ENCODE measurements at regions not wholly inside any gene's neighbourhood (a gene's known extent, or its start where the extent isn't known, plus 50 kb on each side); places are given as distances from the start of the nearest gene placed in this dataset.

DNA sequence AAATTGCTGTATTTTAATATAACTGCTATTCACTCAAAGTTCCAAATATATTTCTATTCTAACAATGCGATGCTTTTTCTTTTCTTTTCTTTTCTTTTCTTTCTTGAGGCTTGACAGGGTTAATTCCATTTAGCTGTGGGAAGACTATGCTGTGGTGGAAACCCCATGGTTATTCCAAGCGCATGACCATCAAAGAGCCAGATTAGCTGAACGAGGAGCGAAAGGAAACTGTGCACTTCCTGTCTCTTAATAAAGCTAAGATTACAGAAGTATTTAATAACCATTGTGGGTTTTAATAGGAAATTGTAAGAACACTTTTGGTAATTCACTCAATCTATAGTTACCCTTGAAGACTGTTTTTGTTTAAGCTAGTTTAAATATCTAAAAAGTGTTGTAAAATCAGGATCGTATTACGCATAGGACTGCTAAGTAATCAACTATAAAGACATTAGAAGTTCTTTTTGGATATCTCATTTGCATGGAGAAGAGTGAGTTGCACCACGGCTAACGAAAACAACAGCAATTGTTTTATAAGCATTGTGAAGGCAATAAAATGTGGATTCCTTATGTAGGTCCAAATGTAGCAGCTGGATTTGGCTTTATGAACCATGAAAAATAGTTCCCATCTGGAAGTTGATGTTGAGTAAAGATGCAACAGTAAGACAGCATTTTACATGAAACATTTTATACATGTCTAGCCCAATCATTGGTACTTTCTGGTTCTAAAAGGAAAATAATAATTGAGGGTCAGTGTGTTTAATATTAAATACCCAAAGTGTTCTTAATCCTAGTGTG, 105.4 kb downstream of the ZIC1 start:
- TF ChIP-seq, protein P1, sequence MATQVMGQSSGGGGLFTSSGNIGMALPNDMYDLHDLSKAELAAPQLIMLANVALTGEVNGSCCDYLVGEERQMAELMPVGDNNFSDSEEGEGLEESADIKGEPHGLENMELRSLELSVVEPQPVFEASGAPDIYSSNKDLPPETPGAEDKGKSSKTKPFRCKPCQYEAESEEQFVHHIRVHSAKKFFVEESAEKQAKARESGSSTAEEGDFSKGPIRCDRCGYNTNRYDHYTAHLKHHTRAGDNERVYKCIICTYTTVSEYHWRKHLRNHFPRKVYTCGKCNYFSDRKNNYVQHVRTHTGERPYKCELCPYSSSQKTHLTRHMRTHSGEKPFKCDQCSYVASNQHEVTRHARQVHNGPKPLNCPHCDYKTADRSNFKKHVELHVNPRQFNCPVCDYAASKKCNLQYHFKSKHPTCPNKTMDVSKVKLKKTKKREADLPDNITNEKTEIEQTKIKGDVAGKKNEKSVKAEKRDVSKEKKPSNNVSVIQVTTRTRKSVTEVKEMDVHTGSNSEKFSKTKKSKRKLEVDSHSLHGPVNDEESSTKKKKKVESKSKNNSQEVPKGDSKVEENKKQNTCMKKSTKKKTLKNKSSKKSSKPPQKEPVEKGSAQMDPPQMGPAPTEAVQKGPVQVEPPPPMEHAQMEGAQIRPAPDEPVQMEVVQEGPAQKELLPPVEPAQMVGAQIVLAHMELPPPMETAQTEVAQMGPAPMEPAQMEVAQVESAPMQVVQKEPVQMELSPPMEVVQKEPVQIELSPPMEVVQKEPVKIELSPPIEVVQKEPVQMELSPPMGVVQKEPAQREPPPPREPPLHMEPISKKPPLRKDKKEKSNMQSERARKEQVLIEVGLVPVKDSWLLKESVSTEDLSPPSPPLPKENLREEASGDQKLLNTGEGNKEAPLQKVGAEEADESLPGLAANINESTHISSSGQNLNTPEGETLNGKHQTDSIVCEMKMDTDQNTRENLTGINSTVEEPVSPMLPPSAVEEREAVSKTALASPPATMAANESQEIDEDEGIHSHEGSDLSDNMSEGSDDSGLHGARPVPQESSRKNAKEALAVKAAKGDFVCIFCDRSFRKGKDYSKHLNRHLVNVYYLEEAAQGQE (IDR thresholded peaks at IDR 0.05; ENCODE audit: low read depth) = no peak
- no peak for TF ChIP-seq EP300 (IDR thresholded peaks at IDR 0.05; ENCODE audit: borderline replicate concordance)
- TF ChIP-seq YY1 (IDR thresholded peaks at IDR 0.05; ENCODE audit: low read depth) = no peak
- no peak for TF ChIP-seq ZBTB7A (IDR thresholded peaks at IDR 0.05; ENCODE audit: low read depth)
- no peak for TF ChIP-seq NFIC (IDR thresholded peaks at IDR 0.05)
- TF ChIP-seq MAX (IDR thresholded peaks at IDR 0.05) = no peak
- no peak for TF ChIP-seq CREB1 (IDR thresholded peaks at IDR 0.05; ENCODE audit: low read depth)
- no peak for TF ChIP-seq TAF1 (IDR thresholded peaks at IDR 0.05; ENCODE audit: low read depth)
- TF ChIP-seq TEAD4 (IDR thresholded peaks at IDR 0.05) = no peak
